Kidney (tissue), 13 donors: ENCODE measurements at regions not wholly inside any gene's neighbourhood (a gene's known extent, or its start where the extent isn't known, plus 50 kb on each side); places are given as distances from the start of the nearest gene placed in this dataset.
A peak's percentile ranks its signal among the peaks of the same experiment; 100 is the strongest.

ENCODE experiments used
- DNase-seq, 5 donors: peaks; one replicate each; pipeline ENCODE4 v3.0.0-alpha.2; 2013 to 2020
- FAIRE-seq: peaks from 2 replicates; lab custom pipeline; 2012; peaks lifted over from hg19 to GRCh38; lab: Jason Lieb, UNC
- H3K27ac ChIP-seq, 2 donors: one replicate each; pipeline ENCODE4 v1.7.0; 2013; ENCODE audit warnings: low read depth in 2 of 2, low read length in 2 of 2, inconsistent platforms in 1 of 2
- H3K27me3 ChIP-seq: one replicate; pipeline ENCODE4 v1.7.1; 2013; ENCODE audit warnings: low read length, inconsistent platforms; ENCODE audit not compliant: control insufficient read depth, insufficient read depth
- H3K36me3 ChIP-seq, 3 donors: one replicate each; pipeline versions ENCODE4 v1.7.0 to v1.7.1; 2013; ENCODE audit warnings: low read length in 3 of 3, control low read depth in 1 of 3, inconsistent platforms in 1 of 3; ENCODE audit not compliant: insufficient read depth in 3 of 3, control insufficient read depth in 2 of 3
- H3K4me1 ChIP-seq, 3 donors: one replicate each; pipeline versions ENCODE4 v1.7.0 to v1.7.1; 2013; ENCODE audit warnings: low read length in 3 of 3, inconsistent platforms in 1 of 3, low read depth in 1 of 3; ENCODE audit not compliant: control insufficient read depth in 2 of 3, insufficient read depth in 2 of 3
- H3K4me3 ChIP-seq, 3 donors: one replicate each; pipeline versions ENCODE4 v1.7.0 to v1.8.1; 2013; ENCODE audit warnings: low read length in 3 of 3, control low read depth in 1 of 3, inconsistent platforms in 1 of 3
- H3K9ac ChIP-seq, 3 donors: one replicate each; pipeline versions ENCODE4 v1.7.0 to v1.7.1; 2013; ENCODE audit warnings: low read length in 3 of 3, control low read depth in 1 of 3, inconsistent platforms in 1 of 3
- H3K9me3 ChIP-seq, 3 donors: one replicate each; pipeline versions ENCODE4 v1.7.0 to v1.7.1; 2013; ENCODE audit warnings: low read length in 3 of 3, control low read depth in 1 of 3, inconsistent platforms in 1 of 3; ENCODE audit not compliant: control insufficient read depth in 2 of 3, insufficient read depth in 1 of 3
- CTCF ChIP-seq: IDR thresholded peaks from 3 replicates; pipeline ENCODE4 v1.5.1; 2012; ENCODE audit warnings: mild to moderate bottlenecking, moderate library complexity, borderline replicate concordance; ENCODE audit not compliant: insufficient read depth; ENCODE audit errors: extremely low read depth
- intact Hi-C: fragments of 100-400 bp; cut with DNase I; formaldehyde crosslinking; loops from one replicate; pipeline ENCODE4 v1.11.1; 2022
- donor health status: control.
- donor health status: control.
- donor health status: control.
- donor health status: control.
- donor health status: control.
- donor health status: DM: yes; HTN: yes; CAD: no.
- donor health status: Normal renal cell carcinoma (clear cell type).

GRCh38 chr12:131219670-131220330, 266.1 kb downstream of the ADGRD1 start:
- Histone ChIP-seq H3K4me1 (peaks cover 0 to 11% (median 3%) of the 10 kb centered on the region in 3 donors), H3K27me3 (no peaks in the 10 kb centered on the region), H3K9ac (no peak overlapping the region), H3K4me3 (no peak overlapping the region), H3K36me3 (no peaks in the 10 kb centered on the region), H3K9me3 (no peaks in the 10 kb centered on the region), H3K27ac (no peak overlapping the region)
- FAIRE-seq (no peak), DNase-seq (peak in 1 of 5 donors; percentile 53)
- intact Hi-C loops = no loop called here
- no peak for TF ChIP-seq CTCF

- Histone ChIP-seq H3K36me3 (no peaks in the 10 kb centered on the region), H3K9ac (no peak overlapping the region), H3K4me1 (peaks cover 0 to 11% (median 3%) of the 10 kb centered on the region in 3 donors), H3K4me3 (no peak overlapping the region), H3K27me3 (no peaks in the 10 kb centered on the region), H3K27ac (no peak overlapping the region), H3K9me3 (no peaks in the 10 kb centered on the region)
- intact Hi-C loops = no loop called here
- no peak for TF ChIP-seq CTCF
- no peak for FAIRE-seq
- DNase-seq = peak in 1 of 5 donors; percentile 57
Observed at GRCh38 chr12:131220331-131220685, 266.6 kb downstream of the ADGRD1 start.

GRCh38 chr12:131221061-131221956, 267.6 kb downstream of the ADGRD1 start:
- Histone ChIP-seq H3K4me3 (no peak overlapping the region), H3K4me1 (peaks cover 0 to 11% (median 3%) of the 10 kb centered on the region in 3 donors), H3K9ac (no peak overlapping the region), H3K27ac (no peak overlapping the region), H3K27me3 (no peaks in the 10 kb centered on the region), H3K36me3 (no peaks in the 10 kb centered on the region), H3K9me3 (no peaks in the 10 kb centered on the region)
- FAIRE-seq (no peak), DNase-seq (peak in 1 of 5 donors; percentile 62)
- intact Hi-C loops = no loop called here
- TF ChIP-seq CTCF = no peak
